HG03045 (cell line): ENCODE measurements at regions not wholly inside any gene's neighbourhood (a gene's known extent, or its start where the extent isn't known, plus 50 kb on each side); places are given as distances from the start of the nearest gene placed in this dataset.
"Not testable (repeated sequence)": the region's sequence is repeated elsewhere in the genome, so short reads cannot be mapped to it uniquely, and the experiment has no call there.

Source experiments
- ATAC-seq: cut with Tn5 transposase; IDR thresholded peaks from one replicate; pipeline ENCODE4 v1.9.1; 2021; ENCODE audit warnings: mild to moderate bottlenecking, moderate library complexity; ENCODE audit not compliant: unreplicated experiment

- no peak for ATAC-seq
Measured at GRCh38 chr2:149686136-149687051, 98.8 kb upstream of the MMADHC start.

- not testable (repeated sequence) for ATAC-seq
Measured at GRCh38 chr2:149685401-149685800, 97.8 kb upstream of the MMADHC start.

- no peak for ATAC-seq
Measured at GRCh38 chr2:149679286-149679685, 91.7 kb upstream of the MMADHC start.

GRCh38 chr2:149677416-149677815 is 89.8 kb upstream of the MMADHC start:
- ATAC-seq, result no peak

- no peak for ATAC-seq
Measured at GRCh38 chr2:149670086-149670485, 82.5 kb upstream of the MMADHC start.

GRCh38 chr2:149666809-149667320 is 79.3 kb upstream of the MMADHC start:
- no peak for ATAC-seq

- ATAC-seq, result no peak
Measured at GRCh38 chr2:149664896-149665295, 77.3 kb upstream of the MMADHC start.

GRCh38 chr2:149662556-149662955 is 75.0 kb upstream of the MMADHC start:
- no peak for ATAC-seq

- ATAC-seq, result no peak
Measured at GRCh38 chr2:149661844-149662243, 74.3 kb upstream of the MMADHC start.

- no peak for ATAC-seq
Measured at GRCh38 chr2:149658553-149658952, 71.0 kb upstream of the MMADHC start.

- no peak for ATAC-seq
Measured at GRCh38 chr2:149657401-149658040, 69.9 kb upstream of the MMADHC start.

GRCh38 chr2:149656996-149657395 is 69.4 kb upstream of the MMADHC start:
- ATAC-seq, result no peak

- ATAC-seq, result no peak
Measured at GRCh38 chr2:149653831-149654445, 66.4 kb upstream of the MMADHC start.

GRCh38 chr2:149652926-149653325 is 65.4 kb upstream of the MMADHC start:
- no peak for ATAC-seq

GRCh38 chr2:149652526-149652925 is 65.0 kb upstream of the MMADHC start:
- no peak for ATAC-seq

GRCh38 chr2:149651229-149651628 is 63.7 kb upstream of the MMADHC start:
- ATAC-seq, result no peak

GRCh38 chr2:149650006-149650405 is 62.4 kb upstream of the MMADHC start:
- ATAC-seq, result no peak

GRCh38 chr2:149648282-149649030 is 60.9 kb upstream of the MMADHC start:
- no peak for ATAC-seq

- ATAC-seq, result no peak
Measured at GRCh38 chr2:149645391-149645790, 57.8 kb upstream of the MMADHC start.
